ENCODE measurements at regions not wholly inside any gene's neighbourhood (a gene's known extent, or its start where the extent isn't known, plus 50 kb on each side); places are given as distances from the start of the nearest gene placed in this dataset.

- TF ChIP-seq CTCF (IDR thresholded peaks at IDR 0.05; ENCODE audit: low read depth, low read length, poor library complexity, severe bottlenecking) = no peak
- TF ChIP-seq EZH2phosphoT487 (IDR thresholded peaks at IDR 0.05; ENCODE audit: borderline replicate concordance, low read length) = no peak
Observed at GRCh38 chr13:83937579-83937978, 55.3 kb upstream of the SLITRK1 start.

Measured in DOHH2 (cell line).